ENCODE measurements at regions not wholly inside any gene's neighbourhood (a gene's known extent, or its start where the extent isn't known, plus 50 kb on each side); places are given as distances from the start of the nearest gene placed in this dataset.

DNA sequence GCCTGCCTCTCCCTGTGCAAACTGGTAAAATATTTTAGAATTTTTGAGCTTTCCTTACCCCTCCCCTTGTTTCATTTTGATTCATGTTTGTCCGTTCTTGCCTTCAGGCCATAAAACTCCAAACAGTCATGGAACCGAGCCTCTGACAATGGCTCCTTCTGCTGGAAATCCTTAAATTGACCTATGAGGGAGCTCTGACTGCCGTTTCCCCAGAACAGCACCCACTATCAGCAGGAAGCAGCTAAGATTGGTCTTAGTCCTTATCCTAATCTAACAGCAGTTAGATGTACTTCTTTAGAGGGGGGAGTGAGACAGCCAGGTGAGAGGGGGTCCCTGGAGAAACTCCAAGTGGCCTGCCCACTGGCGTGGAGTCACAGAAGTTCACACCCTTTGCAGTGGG, 106.7 kb downstream of the FAM174A start:
- intact Hi-C loops (cut with DNase I), result no loop called here
- H3K4me1 ChIP-seq, result no peaks in the 10 kb centered on the region
- no peaks in the 10 kb centered on the region for H3K27me3 ChIP-seq
- H3K27ac ChIP-seq, result no peak overlapping the region
- ATAC-seq (no peak), DNase-seq (no peak)
- no peak overlapping the region for H3K4me3 ChIP-seq
- no peaks in the 10 kb centered on the region for H3K36me3 ChIP-seq
- no peaks in the 10 kb centered on the region for H3K9me3 ChIP-seq
- TF ChIP-seq, protein P1, sequence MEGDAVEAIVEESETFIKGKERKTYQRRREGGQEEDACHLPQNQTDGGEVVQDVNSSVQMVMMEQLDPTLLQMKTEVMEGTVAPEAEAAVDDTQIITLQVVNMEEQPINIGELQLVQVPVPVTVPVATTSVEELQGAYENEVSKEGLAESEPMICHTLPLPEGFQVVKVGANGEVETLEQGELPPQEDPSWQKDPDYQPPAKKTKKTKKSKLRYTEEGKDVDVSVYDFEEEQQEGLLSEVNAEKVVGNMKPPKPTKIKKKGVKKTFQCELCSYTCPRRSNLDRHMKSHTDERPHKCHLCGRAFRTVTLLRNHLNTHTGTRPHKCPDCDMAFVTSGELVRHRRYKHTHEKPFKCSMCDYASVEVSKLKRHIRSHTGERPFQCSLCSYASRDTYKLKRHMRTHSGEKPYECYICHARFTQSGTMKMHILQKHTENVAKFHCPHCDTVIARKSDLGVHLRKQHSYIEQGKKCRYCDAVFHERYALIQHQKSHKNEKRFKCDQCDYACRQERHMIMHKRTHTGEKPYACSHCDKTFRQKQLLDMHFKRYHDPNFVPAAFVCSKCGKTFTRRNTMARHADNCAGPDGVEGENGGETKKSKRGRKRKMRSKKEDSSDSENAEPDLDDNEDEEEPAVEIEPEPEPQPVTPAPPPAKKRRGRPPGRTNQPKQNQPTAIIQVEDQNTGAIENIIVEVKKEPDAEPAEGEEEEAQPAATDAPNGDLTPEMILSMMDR (IDR thresholded peaks at IDR 0.05), result no peak
- WGBS, 2 donors, result 49 to 53% methylated on average over 4 of the region's 4 CpGs

DNA sequence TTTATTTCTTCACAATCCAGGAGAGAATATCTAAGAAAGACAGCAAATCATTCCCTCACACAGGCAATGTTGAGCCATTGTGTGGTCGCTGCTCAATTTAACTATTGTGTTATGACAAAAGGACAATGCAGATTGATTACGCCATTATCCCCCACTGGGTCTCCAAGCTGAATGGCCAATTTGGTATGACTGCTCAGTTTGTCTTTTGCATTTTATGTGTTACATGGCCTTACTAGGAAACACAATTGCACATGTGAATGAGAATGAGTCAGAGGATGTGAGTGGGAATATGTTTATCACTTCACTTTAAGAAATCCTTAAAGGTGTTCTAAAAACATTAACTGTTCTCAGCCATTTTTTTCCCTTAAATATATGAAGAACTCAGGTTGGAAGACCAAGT, 108.3 kb downstream of the FAM174A start:
- no peak for DNase-seq
- H3K27me3 ChIP-seq, result no peaks in the 10 kb centered on the region
- TF ChIP-seq, protein P1 (IDR thresholded peaks at IDR 0.05), result no peak
- intact Hi-C loops (cut with DNase I), result no loop called here
- no peak overlapping the region for H3K27ac ChIP-seq
- H3K4me1 ChIP-seq, result peaks cover 0 to 7% (median 0%) of the 10 kb centered on the region in 9 donors
- no peak overlapping the region for H3K4me3 ChIP-seq
- WGBS, 2 donors, result 90 to 94% methylated on average over 2 of the region's 2 CpGs
- no peak for ATAC-seq
- no peaks in the 10 kb centered on the region for H3K36me3 ChIP-seq
- H3K9me3 ChIP-seq, result no peaks in the 10 kb centered on the region

DNA sequence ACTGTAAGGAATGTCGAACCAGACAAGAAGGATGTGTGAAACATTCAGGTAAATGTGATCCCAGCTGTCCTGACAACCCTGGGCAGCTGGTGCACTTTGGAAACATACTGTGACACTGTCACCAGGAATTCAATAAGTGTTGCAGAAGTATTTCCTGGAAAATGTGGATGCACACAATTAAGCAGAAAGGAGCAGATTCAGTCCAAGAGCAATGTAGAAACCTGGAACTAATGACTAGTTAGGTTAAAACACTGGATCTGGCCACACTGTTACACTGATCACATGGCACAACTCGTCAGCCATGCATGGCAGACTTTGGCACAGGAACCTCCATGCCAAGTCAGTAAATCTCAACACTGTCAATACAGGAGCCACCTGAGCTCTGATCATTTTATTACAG, 109.0 kb downstream of the FAM174A start:
- no peaks in the 10 kb centered on the region for H3K36me3 ChIP-seq
- H3K4me3 ChIP-seq, result no peak overlapping the region
- ATAC-seq (no peak), DNase-seq (no peak)
- WGBS, 2 donors, result 77 to 81% methylated on average over 2 of the region's 2 CpGs
- intact Hi-C loops (cut with DNase I), result no loop called here
- no peaks in the 10 kb centered on the region for H3K9me3 ChIP-seq
- H3K27ac ChIP-seq, result no peak overlapping the region
- no peaks in the 10 kb centered on the region for H3K27me3 ChIP-seq
- peaks cover 0 to 7% (median 0%) of the 10 kb centered on the region in 9 donors for H3K4me1 ChIP-seq
- TF ChIP-seq, protein P1 (IDR thresholded peaks at IDR 0.05), result no peak

DNA sequence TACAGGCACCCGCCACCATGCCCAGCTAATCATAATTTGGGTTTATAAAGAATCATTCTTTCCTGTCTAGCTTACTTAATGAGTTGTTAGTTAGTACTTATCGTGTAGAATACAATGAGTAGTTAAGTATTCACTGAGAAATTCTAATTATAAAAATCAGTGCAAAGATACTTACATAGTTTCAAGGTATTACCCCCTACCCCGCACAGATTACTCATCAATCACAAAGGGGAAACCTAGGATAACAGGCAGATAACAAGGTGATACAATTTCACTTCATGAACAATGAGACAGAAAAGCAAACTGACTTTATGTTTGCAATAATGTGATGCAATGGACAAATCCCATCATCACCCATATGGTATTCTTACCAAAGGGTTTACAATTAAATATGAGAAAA, 109.6 kb downstream of the FAM174A start:
- no peaks in the 10 kb centered on the region for H3K27me3 ChIP-seq
- no peaks in the 10 kb centered on the region for H3K9me3 ChIP-seq
- intact Hi-C loops (cut with DNase I), result no loop called here
- no peak overlapping the region for H3K4me3 ChIP-seq
- ATAC-seq (no peak), DNase-seq (no peak)
- H3K27ac ChIP-seq, result no peak overlapping the region
- whole genome bisulfite sequencing, 2 donors, result 63 to 81% methylated on average over 3 of the region's 3 CpGs
- H3K4me1 ChIP-seq, result peaks cover 0 to 7% (median 0%) of the 10 kb centered on the region in 9 donors
- TF ChIP-seq, protein P1 (IDR thresholded peaks at IDR 0.05), result no peak
- H3K36me3 ChIP-seq, result no peaks in the 10 kb centered on the region

DNA sequence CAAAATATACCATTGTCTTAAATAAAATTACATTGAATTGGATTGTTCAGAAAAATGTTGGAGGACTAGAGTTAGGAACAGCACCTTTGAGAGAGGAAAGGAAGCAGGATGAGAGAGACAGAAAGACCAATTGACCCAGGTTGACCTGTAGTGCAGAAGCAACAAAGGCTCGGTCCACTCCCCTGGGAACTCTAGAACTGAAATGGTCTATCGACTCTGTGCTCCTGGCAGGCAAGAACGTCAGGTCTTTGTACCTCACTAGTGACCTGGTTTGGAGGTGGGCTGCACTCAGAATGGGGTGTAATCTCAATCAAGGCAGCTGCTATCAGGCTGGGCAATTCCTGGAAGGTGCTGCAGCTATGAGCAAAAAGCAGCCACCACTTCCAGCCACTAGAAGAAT, 110.8 kb downstream of the FAM174A start:
- ATAC-seq (no peak), DNase-seq (no peak)
- TF ChIP-seq, protein P1 (IDR thresholded peaks at IDR 0.05), result no peak
- H3K27me3 ChIP-seq, result no peaks in the 10 kb centered on the region
- H3K9me3 ChIP-seq, result no peaks in the 10 kb centered on the region
- no peak overlapping the region for H3K27ac ChIP-seq
- H3K36me3 ChIP-seq, result no peaks in the 10 kb centered on the region
- 50 to 63% methylated on average over 3 of the region's 3 CpGs for WGBS, 2 donors
- intact Hi-C loops (cut with DNase I), result no loop called here
- no peak overlapping the region for H3K4me3 ChIP-seq
- peaks cover 0 to 7% (median 0%) of the 10 kb centered on the region in 9 donors for H3K4me1 ChIP-seq
